ENCODE measurements at regions not wholly inside any gene's neighbourhood (a gene's known extent, or its start where the extent isn't known, plus 50 kb on each side); places are given as distances from the start of the nearest gene placed in this dataset.

DNA sequence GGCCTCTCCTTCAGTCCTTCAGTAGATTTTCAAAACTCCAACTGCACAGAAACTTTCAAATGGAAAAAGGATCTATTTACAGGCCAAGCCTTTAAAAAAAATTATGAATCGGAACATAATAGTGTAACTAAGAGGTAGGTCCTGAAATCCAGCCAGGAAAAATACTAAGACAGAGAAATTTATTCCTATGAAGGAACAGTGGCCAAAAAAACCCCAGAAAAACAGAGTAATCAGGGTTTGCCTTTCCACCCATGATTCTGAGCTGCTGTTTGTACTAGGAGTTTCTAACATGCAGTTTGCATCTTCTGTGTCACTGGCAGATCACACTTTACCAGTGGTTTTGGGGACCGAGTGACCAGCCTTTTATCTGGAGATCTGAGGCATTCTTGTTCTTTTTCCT, 93.1 kb upstream of the TMED7 start:
- no peak for DNase-seq (ENCODE audit: low spot score)
- H3K27me3 ChIP-seq (replicated peaks; ENCODE audit: insufficient read depth, low read depth, low read length, poor library complexity), result no peaks in the 10 kb centered on the region
- no TSS peak for BruUV-seq (replicated peaks)
- H3K4me3 ChIP-seq (ENCODE audit: low read depth, low read length, poor library complexity, severe bottlenecking), result no peak overlapping the region
- H3K27ac ChIP-seq (ENCODE audit: low read depth, low read length, poor library complexity, severe bottlenecking), result no peak overlapping the region
- intact Hi-C loops (cut with micrococcal nuclease; ENCODE audit: unreplicated experiment), result no loop called here
- ChIA-PET CTCF (no interaction called here), POLR2A (ENCODE audit: low non-redundant PET) (no interaction called here)
- no peaks in the 10 kb centered on the region for H3K36me3 ChIP-seq (ENCODE audit: insufficient read depth, low read length, poor library complexity, severe bottlenecking)
- no peaks in the 10 kb centered on the region for H3K4me1 ChIP-seq (ENCODE audit: insufficient read depth, low read length, poor library complexity, severe bottlenecking)
- H3K9me3 ChIP-seq (ENCODE audit: low read depth, low read length, poor library complexity, severe bottlenecking), result no peaks in the 10 kb centered on the region
- TF ChIP-seq EZH2 (IDR thresholded peaks at IDR 0.05; ENCODE audit: borderline replicate concordance, low read depth, low read length, poor library complexity, severe bottlenecking), result no peak
- TF ChIP-seq, protein P1, sequence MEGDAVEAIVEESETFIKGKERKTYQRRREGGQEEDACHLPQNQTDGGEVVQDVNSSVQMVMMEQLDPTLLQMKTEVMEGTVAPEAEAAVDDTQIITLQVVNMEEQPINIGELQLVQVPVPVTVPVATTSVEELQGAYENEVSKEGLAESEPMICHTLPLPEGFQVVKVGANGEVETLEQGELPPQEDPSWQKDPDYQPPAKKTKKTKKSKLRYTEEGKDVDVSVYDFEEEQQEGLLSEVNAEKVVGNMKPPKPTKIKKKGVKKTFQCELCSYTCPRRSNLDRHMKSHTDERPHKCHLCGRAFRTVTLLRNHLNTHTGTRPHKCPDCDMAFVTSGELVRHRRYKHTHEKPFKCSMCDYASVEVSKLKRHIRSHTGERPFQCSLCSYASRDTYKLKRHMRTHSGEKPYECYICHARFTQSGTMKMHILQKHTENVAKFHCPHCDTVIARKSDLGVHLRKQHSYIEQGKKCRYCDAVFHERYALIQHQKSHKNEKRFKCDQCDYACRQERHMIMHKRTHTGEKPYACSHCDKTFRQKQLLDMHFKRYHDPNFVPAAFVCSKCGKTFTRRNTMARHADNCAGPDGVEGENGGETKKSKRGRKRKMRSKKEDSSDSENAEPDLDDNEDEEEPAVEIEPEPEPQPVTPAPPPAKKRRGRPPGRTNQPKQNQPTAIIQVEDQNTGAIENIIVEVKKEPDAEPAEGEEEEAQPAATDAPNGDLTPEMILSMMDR (conservative IDR thresholded peaks at IDR 0.05; ENCODE audit: low read depth, low read length), result no peak

DNA sequence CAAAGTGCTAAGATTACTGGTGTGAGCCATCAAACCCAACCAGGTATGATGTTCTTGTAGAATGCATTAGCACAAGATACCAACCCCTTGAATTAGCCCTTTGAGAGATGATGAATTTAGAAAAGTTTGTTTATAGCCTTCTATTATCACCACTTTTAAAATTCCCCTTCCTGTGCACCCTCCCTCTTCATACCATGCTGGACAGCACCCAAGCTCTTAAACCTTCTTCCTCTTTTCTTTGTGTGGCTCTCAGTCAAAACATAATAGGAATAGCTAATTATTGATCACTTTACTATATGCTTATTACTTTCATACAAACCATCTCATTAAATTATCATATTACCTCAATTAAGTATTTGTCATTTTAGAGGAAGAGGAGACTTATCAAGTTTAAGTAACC, 87.6 kb upstream of the TMED7 start:
- Histone ChIP-seq H3K27me3 (replicated peaks; ENCODE audit: insufficient read depth, low read depth, low read length, poor library complexity) (peaks cover 3% of the 10 kb centered on the region), H3K27ac (ENCODE audit: low read depth, low read length, poor library complexity, severe bottlenecking) (no peak overlapping the region), H3K4me1 (ENCODE audit: insufficient read depth, low read length, poor library complexity, severe bottlenecking) (no peaks in the 10 kb centered on the region), H3K4me3 (ENCODE audit: low read depth, low read length, poor library complexity, severe bottlenecking) (no peak overlapping the region), H3K36me3 (ENCODE audit: insufficient read depth, low read length, poor library complexity, severe bottlenecking) (no peaks in the 10 kb centered on the region), H3K9me3 (ENCODE audit: low read depth, low read length, poor library complexity, severe bottlenecking) (no peaks in the 10 kb centered on the region)
- intact Hi-C loops (cut with micrococcal nuclease; ENCODE audit: unreplicated experiment), result no loop called here
- ChIA-PET CTCF (no interaction called here), POLR2A (ENCODE audit: low non-redundant PET) (no interaction called here)
- no peak for DNase-seq (ENCODE audit: low spot score)
- TF ChIP-seq, protein P1 (conservative IDR thresholded peaks at IDR 0.05; ENCODE audit: low read depth, low read length), result no peak
- no peak for TF ChIP-seq EZH2 (IDR thresholded peaks at IDR 0.05; ENCODE audit: borderline replicate concordance, low read depth, low read length, poor library complexity, severe bottlenecking)
- BruUV-seq (replicated peaks), result no TSS peak

DNA sequence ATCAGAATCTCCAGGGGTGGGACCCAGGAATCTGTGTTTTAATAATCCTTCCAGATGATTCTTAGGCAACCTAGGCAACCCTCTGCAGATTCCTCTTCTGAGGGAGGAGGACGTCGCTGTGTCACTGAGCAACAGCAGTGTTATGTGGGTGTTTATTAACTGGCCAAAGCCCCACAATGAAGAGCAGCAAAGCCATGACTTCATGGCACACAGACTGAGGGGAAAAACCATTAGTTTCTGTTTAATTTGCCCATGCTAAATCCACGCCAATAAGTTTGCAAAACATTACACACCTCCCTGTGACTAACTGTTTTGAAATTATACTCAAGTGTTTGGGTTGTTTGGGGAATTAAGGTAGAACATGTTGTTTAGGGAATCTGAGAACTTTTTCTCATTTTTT, 83.7 kb upstream of the TMED7 start:
- BruUV-seq (replicated peaks), result no TSS peak
- H3K4me3 ChIP-seq (ENCODE audit: low read depth, low read length, poor library complexity, severe bottlenecking), result no peak overlapping the region
- peaks cover 14% of the 10 kb centered on the region for H3K27me3 ChIP-seq (replicated peaks; ENCODE audit: insufficient read depth, low read depth, low read length, poor library complexity)
- no peaks in the 10 kb centered on the region for H3K9me3 ChIP-seq (ENCODE audit: low read depth, low read length, poor library complexity, severe bottlenecking)
- POLR2A ChIA-PET (ENCODE audit: low non-redundant PET), result interaction anchor here (0.6 to 1.0 kb wide), 2 partner anchors 29 to 173 kb away, joined by 3 read pairs; no protein-coding TSS in a partner anchor
- no peak overlapping the region for H3K27ac ChIP-seq (ENCODE audit: low read depth, low read length, poor library complexity, severe bottlenecking)
- TF ChIP-seq, protein P1 (conservative IDR thresholded peaks at IDR 0.05; ENCODE audit: low read depth, low read length), result no peak
- no peak for TF ChIP-seq EZH2 (IDR thresholded peaks at IDR 0.05; ENCODE audit: borderline replicate concordance, low read depth, low read length, poor library complexity, severe bottlenecking)
- DNase-seq (ENCODE audit: low spot score), result no peak
- H3K4me1 ChIP-seq (ENCODE audit: insufficient read depth, low read length, poor library complexity, severe bottlenecking), result no peaks in the 10 kb centered on the region
- no peaks in the 10 kb centered on the region for H3K36me3 ChIP-seq (ENCODE audit: insufficient read depth, low read length, poor library complexity, severe bottlenecking)
- CTCF ChIA-PET, result no interaction called here
- intact Hi-C loops (cut with micrococcal nuclease; ENCODE audit: unreplicated experiment), result no loop called here

Measured in A673 (cell line).